ENCODE measurements at regions not wholly inside any gene's neighbourhood (a gene's known extent, or its start where the extent isn't known, plus 50 kb on each side); places are given as distances from the start of the nearest gene placed in this dataset.
A peak's percentile ranks its signal among the peaks of the same experiment; 100 is the strongest.

DNA sequence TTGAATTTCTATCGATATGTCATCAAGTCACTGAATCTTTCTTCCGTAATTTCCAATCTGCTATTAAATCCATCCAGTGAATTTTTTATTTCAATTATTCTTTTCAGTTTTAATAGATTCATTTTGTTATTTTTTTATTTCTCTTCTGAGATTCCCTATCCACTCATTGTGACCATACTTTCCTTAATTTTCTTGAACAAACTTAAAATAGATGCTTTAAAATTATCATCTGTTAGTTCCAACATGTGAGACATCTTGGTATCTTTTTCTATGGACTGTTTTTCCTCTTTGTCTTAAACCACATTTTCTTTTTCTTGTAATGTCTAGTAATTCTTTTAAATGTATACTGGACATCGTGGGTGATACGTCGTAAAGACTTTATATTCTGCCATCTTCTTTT lies 236.6 kb upstream of the TLE3 start:
- intact Hi-C loops (cut with DNase I): no loop called here
- DNase-seq: no peak
- Histone ChIP-seq H3K4me3 (no peak overlapping the region), H3K36me3 (no peaks in the 10 kb centered on the region), H3K27me3 (no peaks in the 10 kb centered on the region), H3K4me1 (peaks cover 0 to 6% (median 0%) of the 10 kb centered on the region in 12 donors), H3K27ac (no peak overlapping the region), H3K9me3 (peaks cover 0 to 37% (median 13%) of the 10 kb centered on the region in 12 donors)
- no peak for ATAC-seq
- no peak for TF ChIP-seq POLR2A (IDR thresholded peaks at IDR 0.05)
- TF ChIP-seq, protein P1, sequence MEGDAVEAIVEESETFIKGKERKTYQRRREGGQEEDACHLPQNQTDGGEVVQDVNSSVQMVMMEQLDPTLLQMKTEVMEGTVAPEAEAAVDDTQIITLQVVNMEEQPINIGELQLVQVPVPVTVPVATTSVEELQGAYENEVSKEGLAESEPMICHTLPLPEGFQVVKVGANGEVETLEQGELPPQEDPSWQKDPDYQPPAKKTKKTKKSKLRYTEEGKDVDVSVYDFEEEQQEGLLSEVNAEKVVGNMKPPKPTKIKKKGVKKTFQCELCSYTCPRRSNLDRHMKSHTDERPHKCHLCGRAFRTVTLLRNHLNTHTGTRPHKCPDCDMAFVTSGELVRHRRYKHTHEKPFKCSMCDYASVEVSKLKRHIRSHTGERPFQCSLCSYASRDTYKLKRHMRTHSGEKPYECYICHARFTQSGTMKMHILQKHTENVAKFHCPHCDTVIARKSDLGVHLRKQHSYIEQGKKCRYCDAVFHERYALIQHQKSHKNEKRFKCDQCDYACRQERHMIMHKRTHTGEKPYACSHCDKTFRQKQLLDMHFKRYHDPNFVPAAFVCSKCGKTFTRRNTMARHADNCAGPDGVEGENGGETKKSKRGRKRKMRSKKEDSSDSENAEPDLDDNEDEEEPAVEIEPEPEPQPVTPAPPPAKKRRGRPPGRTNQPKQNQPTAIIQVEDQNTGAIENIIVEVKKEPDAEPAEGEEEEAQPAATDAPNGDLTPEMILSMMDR (IDR thresholded peaks at IDR 0.05): no peak
- WGBS, 4 donors: 95 to 96% (median 95%) methylated on average over 5 of the region's 5 CpGs

- no peak overlapping the region for H3K4me3 ChIP-seq
- peak overlapping the region in 1 of 12 donors; percentile 66 for H3K27ac ChIP-seq
- TF ChIP-seq, protein P1 (IDR thresholded peaks at IDR 0.05): no peak
- no peak for TF ChIP-seq POLR2A (IDR thresholded peaks at IDR 0.05)
- H3K36me3 ChIP-seq: no peaks in the 10 kb centered on the region
- ATAC-seq (no peak), DNase-seq (no peak)
- H3K4me1 ChIP-seq: peaks cover 0 to 35% (median 12%) of the 10 kb centered on the region in 12 donors
- no peaks in the 10 kb centered on the region for H3K27me3 ChIP-seq
- WGBS, 4 donors: 91 to 96% (median 93%) methylated on average over 8 of the region's 8 CpGs
- intact Hi-C loops (cut with DNase I): loop anchor here in 1 of 10 donors (10.0 kb wide), 1 partner anchor 144 kb away; no protein-coding TSS in a partner anchor
- peaks cover 0 to 22% (median 3%) of the 10 kb centered on the region in 12 donors for H3K9me3 ChIP-seq
These were observed 231.5 kb upstream of the TLE3 start for GRCh38 chr15:70329179-70329578.

- no peak for DNase-seq
- H3K4me1 ChIP-seq: peaks cover 0 to 40% (median 13%) of the 10 kb centered on the region in 12 donors
- H3K27me3 ChIP-seq: no peaks in the 10 kb centered on the region
- 52 to 62% (median 60%) methylated on average over 3 of the region's 3 CpGs for WGBS, 4 donors
- ATAC-seq: no peak
- peak overlapping the region in 4 of 12 donors; percentile 21 to 66 (median 30) for H3K27ac ChIP-seq
- H3K36me3 ChIP-seq: no peaks in the 10 kb centered on the region
- intact Hi-C loops (cut with DNase I): loop anchor here in 1 of 10 donors (10.0 kb wide), 1 partner anchor 144 kb away; no protein-coding TSS in a partner anchor
- TF ChIP-seq, protein P1 (IDR thresholded peaks at IDR 0.05): no peak
- H3K9me3 ChIP-seq: peaks cover 0 to 17% (median under 1%) of the 10 kb centered on the region in 12 donors
- H3K4me3 ChIP-seq: no peak overlapping the region
These were observed 231.0 kb upstream of the TLE3 start for GRCh38 chr15:70328679-70329115.

DNA sequence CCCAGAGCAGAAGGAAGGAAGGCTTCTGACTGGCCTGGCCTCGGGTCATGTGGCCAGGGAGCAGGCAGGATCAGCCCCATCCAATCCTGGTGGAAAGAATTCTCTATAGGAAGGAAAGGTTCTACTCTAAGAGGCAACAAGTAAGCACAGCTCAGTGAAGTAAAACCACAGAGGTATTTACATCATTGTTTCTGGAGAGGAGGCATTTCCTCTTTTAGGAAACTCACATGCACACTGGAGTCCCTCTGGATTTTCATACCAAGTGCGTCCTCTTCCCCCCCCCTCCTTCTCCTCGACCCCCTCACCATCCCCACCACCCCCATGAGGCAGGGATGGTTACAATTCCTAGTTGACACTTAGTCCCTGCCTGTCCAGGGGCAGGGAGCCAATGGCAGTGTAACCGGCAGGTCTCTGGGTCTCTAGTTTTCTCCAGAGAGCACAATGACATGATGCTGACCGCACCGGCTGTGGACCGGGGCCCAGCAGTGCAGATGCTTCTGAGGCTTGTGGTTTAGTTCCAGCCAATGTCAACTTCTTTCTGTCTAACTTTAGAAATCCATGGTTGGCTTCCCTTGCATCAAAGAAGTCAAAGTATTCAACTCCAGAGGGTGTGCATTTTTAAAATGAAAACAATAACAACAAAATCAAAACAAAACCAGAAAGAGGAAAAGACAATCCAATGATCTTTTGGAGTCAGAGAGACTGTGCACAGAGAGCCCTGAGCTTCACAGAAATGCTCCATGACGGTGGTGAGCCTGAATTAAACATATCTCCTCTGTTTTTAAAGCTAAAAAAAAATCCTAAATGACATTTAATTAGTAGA lies 230.3 kb upstream of the TLE3 start:
- ATAC-seq: peak; percentile 41 to 88 (median 75)
- intact Hi-C loops (cut with DNase I): loop anchor here in 1 of 10 donors (10.0 kb wide), 1 partner anchor 143 kb away; no protein-coding TSS in a partner anchor
- peak overlapping the region in 5 of 12 donors; percentile 8 to 66 (median 40) for H3K27ac ChIP-seq
- 30 to 34% (median 33%) methylated on average over 8 of the region's 8 CpGs for WGBS, 4 donors
- no peaks in the 10 kb centered on the region for H3K27me3 ChIP-seq
- peak in 4 of 5 donors; percentile 56 to 77 (median 69) for DNase-seq
- no peaks in the 10 kb centered on the region for H3K36me3 ChIP-seq
- H3K9me3 ChIP-seq: peaks cover 0 to 11% (median 0%) of the 10 kb centered on the region in 12 donors
- H3K4me1 ChIP-seq: peaks cover 0 to 46% (median 20%) of the 10 kb centered on the region in 12 donors
- no peak for TF ChIP-seq POLR2A (IDR thresholded peaks at IDR 0.05)
- TF ChIP-seq, protein P1 (IDR thresholded peaks at IDR 0.05): no peak
- H3K4me3 ChIP-seq: no peak overlapping the region

Data from heart left ventricle (tissue), 16 donors.